HG03432 (cell line): ENCODE measurements at regions not wholly inside any gene's neighbourhood (a gene's known extent, or its start where the extent isn't known, plus 50 kb on each side); places are given as distances from the start of the nearest gene placed in this dataset.

Experiments
- ATAC-seq: cut with Tn5 transposase; IDR thresholded peaks from one replicate; pipeline ENCODE4 v1.9.1; 2021; ENCODE audit warnings: mild to moderate bottlenecking, moderate library complexity; ENCODE audit not compliant: unreplicated experiment

- ATAC-seq, result peak; percentile 68
These were observed 109.6 kb downstream of the ICOS start for GRCh38 chr2:204046145-204046544.

- peak; percentile 77 for ATAC-seq
These were observed 113.1 kb downstream of the ICOS start for GRCh38 chr2:204049635-204050034.

GRCh38 chr2:204050681-204051080, 114.1 kb downstream of the ICOS start:
- ATAC-seq, result no peak

DNA sequence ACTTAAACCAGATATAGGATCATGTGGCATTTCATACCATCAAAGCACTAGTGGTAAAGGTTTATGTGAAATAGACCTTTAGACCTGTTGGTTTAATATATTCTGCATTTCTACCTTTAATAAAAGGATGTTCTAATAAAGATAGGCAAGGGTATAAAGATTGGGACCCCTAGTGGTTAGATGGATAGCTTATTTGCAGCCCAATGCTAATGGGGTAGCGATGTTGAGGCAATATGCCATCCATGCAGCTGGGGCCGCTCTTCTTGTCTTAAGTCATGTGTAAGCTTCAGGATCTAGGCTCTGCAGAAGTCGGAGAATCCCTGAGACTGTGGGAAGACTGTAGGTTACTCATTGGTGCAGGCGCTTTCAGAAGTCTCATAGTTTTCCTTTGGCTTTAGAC, 114.9 kb downstream of the ICOS start:
- ATAC-seq, result no peak

GRCh38 chr2:204051984-204052556, 115.5 kb downstream of the ICOS start:
- ATAC-seq, result no peak

- ATAC-seq, result no peak
These were observed 122.5 kb downstream of the ICOS start for GRCh38 chr2:204059016-204059415.

DNA sequence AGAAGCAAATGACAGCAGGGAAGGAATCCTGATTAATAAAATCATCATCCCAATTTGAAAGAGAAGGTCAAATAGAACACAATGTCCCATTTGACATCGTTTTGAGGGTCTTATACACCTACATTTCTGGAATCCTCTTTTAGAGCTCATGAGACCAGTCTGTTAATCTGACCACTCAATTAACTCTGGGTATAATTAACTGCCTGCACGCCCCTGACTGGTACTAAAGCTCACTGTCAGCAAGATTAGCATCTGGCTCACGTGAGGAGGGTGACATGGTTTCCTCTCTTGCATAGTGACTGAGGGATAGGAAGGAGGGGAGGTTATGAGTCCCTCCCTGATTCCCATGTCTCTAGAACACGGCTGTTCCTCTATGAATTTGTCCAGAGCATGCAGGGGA, 124.3 kb downstream of the ICOS start:
- ATAC-seq, result no peak

DNA sequence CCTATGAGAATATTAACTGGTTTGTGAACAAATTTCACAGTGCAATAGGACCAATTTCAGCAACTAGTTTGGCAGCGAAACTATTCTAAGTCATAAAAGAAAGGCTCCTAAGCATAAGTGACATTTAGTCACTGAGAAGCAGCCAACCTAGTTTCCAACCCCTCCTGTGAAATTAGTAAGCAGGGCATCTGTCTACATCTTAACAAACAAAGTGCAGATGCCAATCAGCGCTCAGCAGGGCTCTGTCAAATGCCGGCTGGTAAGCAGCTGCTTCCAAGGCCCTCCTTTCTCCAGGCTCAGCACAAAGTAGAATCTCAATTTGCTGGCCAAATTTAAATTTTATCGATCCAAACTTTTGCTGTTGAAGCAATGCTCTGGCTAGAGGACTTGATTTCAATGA, 124.7 kb downstream of the ICOS start:
- ATAC-seq, result no peak

DNA sequence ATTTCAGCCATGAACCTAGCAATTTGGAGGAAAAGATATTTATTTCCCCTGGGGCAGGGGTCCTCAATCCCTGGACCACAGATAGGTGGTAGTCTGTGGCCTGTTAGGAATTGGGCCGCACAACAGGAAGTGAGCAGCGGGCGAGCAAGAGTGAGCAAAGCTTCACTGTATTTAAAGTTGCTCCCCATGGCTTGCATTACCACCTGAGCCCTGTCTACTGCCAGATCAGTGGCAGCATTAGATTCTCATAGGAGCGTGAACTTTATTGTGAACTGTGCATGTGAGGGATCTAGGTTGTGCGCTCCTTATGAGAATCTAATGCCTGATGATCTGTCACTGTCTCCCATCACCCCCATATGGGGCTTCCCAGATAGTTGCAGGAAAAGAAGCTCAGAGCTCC, 127.6 kb downstream of the ICOS start:
- no peak for ATAC-seq

GRCh38 chr2:204065566-204065965, 129.0 kb downstream of the ICOS start:
- ATAC-seq, result no peak

- ATAC-seq, result no peak
These were observed 129.5 kb downstream of the ICOS start for GRCh38 chr2:204066051-204066450.

DNA sequence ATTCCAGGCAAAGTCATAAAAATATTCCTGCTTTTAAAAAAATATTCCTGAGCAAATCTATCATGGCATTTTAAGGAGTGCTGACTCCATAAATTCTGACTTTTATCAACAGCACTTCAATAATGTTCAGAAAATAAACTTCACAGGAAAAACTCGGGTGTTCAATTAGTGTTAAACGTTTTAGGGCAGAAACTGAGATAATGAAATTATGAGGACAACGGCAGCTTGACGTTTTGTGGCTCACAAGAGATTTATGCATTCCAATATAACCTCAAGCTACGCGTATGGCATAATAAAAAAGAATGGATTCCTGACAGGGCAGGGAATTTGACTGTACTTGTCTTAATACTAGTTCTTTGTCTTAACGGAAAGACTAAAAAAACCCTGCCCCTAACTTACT, 133.2 kb downstream of the ICOS start:
- no peak for ATAC-seq

DNA sequence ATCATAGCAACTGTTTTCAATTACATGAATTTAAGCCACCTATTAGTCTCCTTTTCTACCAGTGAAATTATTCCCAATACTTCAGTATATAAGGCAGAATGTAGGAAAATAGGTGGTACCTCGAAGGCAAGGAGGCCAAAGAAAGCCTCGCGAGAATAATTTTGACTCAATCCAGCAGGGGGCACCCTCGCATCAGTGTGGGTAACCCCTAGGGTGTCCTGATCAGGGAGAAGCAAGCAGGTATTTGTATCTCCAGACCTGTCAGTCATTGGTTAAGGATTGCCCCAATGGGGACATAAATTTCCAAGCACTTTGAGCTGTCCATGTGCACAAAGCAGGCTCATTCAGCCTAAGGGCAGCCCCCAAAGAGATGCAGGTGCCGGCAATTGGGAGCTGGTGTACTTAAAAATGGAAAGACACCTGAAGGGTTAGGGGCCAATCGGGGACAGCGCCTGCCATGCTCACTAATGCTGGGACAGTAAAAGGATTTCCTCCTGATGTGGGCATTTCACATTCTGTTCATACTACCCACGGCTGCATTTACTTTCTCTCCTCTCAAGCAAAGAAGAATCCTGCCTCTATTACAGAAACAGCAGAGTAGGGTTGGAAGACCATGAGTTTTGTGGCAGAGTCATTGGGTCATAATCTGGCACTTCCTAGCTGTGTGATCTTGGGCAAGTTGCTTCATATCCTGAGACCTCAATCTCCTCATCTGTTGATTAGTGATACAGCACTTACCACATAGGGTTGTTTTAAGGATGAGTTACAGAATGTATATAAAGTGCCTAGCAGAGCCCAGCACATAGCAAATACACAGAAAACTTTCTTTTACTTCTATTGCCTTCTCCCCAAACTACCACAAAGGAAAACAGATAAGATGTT, 136.1 kb downstream of the ICOS start:
- peak; percentile 64 for ATAC-seq

DNA sequence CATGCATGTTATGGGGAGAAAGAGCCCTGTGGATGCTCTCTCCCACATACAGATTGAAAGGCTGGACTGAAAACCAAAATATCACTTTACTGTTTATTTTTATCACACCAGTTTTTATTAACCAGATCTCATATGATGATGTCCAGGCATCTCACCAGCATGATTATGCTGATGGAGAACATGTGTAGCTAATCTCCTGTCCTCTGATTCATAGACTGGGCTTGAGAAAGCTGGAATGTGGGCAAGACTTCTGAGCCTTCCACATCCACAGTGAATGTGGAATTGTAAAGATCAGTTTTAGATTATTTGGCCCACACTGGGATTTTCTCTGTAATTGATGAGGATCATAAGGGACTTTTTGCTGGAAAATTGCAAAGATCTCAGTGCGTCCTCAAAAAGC, 137.9 kb downstream of the ICOS start:
- no peak for ATAC-seq

DNA sequence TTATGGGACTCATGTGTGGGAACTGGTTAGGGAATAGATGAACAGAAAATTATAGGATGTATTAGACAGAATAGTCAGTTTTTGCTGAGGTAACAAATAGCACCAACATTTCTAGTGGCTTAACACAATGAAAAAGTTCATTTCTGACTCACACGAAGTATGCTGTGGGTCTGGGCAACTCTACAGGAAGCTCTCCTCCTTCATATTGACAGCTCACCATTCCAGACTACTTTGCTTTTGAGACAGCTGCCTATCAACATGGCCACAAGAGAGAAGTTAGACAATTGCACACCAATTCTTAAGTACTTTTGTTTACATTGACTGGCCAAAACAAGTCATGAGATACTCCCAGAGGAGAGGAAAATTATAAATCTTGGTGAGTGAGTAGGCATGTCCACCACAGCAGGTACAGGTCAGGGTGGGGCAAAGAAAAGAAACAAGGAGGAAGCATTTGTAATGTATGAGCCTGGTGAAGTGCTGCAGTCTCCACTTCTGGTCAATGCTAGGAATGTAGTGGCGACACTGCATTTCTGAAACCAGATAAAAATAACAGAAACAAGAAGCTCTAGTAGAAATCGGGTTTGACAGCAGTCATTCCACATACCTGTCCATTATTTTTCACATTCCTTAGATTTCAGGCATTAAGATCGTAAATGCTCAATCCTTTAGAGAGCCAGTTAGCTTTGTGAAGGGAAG, 141.6 kb downstream of the ICOS start:
- ATAC-seq, result no peak

DNA sequence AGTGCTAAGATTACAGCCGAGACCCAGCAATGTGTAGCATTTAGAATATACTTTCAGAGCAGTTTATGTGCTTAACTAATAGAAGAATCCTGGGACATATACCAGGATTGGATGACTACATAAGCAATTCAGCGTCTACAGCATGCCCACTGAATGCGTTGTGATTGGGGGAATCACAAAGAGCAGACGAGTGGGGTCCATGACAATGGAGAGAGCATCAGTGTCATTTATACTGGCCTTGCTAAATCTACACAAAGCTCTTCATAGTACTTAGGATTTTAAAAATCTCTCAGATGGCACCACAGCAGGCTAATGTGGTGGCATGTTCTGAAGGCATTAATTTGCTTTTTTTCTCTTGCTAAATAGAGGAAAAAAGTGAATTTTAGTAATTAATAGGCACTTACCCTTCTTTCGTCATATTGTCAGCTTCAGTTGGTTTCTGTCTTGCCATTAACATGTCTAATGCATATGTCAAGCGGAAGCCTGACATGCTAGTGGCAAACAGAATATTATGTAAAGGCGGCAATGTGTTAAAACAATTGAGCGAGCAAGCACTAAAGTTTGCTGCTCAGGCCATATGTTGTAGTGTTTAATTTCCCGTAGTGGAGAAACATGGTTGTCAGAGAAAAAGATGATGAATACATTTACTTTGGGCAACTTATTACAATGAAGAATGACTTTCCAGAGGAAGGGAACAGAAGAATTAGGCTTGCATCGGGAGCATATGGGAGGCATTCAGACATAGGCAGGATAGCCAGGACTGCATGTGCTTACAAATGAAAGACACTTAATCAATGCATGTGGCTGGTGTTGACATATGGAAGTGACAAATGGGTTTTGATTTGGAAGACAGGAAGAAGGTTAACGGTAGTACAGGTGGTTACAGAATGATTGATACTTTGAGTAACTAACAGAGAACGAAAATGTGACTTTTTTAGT, 145.2 kb downstream of the ICOS start:
- ATAC-seq, result no peak

DNA sequence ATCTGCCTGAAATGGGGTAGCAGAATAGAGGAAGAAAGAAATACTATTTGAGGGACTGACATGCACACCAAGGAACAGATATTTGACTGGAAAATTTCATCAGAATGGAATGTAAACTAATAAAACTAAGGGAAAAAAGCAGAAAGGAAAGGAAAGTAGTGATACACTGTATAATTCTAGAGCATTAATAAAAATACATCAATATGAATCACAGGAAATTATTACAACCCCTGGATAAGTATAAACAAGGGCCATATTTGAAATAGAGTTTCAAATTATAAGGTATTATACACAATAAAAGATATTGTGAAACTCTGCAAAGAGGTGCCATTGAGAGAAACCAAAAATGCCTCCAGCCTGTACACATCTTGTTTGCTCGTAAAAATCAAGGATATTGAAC, 149.6 kb downstream of the ICOS start:
- ATAC-seq, result no peak

DNA sequence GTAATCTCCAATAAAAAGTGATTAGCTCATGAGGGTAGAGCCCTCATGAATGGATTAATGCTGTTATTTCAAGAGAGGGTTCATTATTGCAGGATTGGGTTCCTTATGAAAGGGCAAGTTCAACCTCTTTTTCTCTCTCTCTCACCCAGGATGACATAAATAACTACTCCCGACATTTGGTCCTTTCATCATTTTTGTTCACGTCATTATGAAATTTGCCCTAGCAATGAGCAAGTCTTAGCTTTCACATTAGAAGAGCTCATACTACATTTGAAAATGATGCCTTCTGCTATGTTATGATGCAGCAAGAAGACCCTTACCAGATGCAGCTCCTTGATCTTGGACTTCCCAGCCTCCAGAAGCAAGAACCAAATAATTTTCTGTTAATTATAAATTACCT, 152.5 kb downstream of the ICOS start:
- ATAC-seq, result no peak

GRCh38 chr2:204089574-204089973, 153.0 kb downstream of the ICOS start:
- no peak for ATAC-seq

DNA sequence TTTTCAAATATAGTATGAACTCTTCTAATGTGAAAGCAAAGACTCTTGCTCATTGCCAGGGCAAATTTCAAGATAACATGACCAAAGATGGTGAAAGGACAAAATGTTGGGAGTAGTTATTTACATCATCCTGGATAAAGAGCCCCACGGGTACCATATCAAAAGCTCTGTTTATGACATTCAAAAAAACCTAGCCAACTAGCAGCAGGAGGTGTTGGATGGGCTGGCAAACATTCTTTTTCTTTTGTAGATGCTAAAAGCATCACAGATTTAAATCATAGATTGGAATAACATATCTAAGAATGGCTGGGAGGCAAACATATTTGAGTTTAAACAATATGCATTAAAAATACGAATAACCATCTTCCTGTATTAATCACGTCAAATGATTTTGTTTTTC, 153.5 kb downstream of the ICOS start:
- no peak for ATAC-seq

- ATAC-seq, result no peak
These were observed 168.2 kb downstream of the ICOS start for GRCh38 chr2:204104811-204105210.
